ENCODE measurements at regions not wholly inside any gene's neighbourhood (a gene's known extent, or its start where the extent isn't known, plus 50 kb on each side); places are given as distances from the start of the nearest gene placed in this dataset.

DNA sequence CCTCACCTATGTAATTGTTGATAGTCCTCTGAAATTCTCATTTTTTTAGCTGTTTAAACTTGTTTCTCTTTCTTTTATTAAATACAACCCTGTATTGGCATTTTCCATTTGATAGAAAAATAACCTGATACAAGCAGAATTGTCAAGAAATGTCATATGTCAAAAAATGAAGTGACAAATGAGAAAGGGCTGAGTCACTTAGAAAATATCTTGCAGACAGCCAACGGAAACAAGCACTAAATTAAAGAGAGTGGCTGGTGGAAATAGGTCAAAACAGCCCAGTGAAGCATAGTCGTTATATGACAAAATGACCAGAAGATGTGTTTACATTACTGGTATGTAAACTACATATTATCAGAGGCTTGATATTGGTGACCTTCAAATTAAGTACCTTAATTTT, 484.4 kb downstream of the PLA2G4A start:
- no peak for DNase-seq

DNA sequence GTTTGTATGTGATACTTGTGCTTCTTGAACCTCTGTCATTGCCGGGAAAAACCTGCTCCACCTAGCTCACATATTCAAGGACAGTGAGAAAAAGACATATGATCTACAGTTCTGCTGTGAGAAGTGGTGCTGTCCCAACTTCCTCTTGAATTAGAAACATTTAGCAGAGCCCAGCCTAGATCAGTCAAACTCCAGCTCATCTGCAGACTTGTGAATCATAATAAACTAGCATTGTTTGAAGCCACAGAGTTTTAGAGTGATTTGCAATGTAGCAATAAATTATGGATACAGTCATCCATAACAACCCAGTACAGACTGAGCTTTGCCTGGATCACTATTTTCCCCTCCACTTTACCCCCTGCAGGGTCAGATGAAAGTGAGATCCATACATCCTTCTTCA, 497.8 kb downstream of the PLA2G4A start:
- no peak for DNase-seq

DNA sequence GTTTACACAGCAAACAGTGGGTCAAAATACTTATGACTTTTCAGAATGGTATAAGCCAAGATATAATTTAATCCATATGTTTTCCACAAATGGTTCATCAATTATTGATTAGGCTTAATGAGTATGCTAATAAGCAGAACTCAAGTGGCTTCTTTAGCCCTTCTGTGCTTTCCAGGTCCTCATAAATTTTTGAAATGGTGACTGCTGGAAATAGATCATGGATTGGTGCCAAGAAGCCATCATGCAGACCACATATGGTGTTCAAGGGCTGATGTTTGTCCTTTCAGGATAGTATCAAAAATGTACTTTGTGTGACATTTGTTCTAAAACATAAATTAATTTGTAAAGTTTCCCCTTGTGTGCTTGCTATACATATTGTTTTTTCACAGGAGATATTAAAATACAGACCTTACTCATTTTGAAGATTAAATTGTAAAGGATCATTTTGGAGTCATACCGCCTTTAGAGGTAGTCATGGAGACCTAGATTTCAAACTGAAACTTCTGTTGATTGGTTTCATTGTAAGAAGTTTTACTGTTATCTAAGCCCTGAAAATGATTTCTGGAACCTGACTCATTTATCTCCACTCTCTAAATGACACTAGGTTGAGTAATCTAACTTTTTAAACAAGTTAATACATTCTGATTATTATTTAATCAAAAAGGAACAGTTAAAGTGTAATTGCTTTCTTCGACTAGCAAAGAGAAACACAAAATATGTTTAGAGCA, 507.9 kb downstream of the PLA2G4A start:
- DNase-seq = no peak

DNA sequence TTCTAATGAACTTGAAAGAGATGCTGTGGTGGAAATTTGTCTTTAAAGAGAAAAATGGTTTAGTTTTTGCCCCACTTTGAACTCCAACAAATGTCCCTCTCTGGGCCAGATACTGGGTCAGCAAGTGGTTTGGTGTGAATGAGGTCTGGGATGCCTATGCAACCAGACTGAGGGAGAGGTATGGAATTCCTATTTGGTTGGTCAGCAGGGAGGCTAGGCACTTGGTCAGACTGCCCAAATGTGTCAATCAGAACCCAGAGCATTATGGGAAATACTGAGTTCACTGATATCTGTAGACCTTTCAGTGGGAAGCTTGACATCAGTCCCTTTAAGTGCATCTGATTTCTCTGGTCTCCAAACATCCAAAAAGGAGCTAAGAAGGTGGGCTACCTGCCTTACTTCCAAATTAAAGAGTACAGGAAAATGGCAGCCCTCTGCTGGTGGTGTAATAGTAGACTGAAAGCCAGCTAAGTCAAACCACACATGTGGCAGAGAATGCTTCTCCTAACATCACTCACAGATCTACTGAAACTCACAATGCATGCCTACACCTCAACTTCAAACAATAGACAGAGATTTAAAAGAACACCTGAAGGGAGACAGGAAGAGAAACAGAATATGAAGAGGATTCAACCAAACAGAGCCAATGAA, 510.1 kb downstream of the PLA2G4A start:
- no peak for DNase-seq

DNA sequence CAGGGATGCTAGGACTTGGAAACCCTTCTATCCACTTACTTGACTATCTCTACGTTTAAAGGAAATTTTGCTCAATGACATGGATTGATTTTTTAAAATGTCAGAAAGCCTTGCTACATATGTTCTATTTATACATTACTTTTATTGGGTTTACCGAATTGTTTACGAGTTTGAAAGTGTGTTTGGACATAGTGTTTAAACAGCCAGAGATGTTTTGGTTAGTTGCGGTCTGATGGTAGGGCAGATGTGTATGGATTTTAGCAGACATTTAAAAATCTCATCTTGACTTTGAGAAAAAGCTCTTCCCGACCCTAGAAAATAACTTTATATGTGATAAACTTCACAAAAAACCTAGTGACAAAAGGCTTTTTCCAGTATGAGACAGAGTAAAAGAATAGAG, 513.7 kb downstream of the PLA2G4A start:
- no peak for DNase-seq

DNA sequence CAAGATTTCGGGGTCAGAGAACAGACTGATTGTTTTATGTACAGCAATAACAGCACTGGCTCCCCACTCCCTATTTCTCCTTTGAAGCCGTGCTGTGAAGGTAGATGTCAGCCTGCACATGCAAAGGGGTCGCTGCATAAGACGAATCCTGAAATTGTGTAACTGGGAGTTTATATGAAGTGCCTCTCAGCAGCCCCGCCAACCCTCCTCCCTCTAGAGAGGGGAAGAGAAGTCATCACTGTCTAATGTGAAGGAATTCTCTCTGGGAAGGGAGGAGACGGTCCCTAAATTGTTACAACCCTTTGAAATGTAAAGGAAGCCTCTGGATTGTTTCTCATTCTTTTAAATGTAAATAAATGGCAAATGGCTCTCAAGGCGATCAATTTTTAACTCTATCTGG, 545.3 kb downstream of the PLA2G4A start:
- DNase-seq = no peak

DNA sequence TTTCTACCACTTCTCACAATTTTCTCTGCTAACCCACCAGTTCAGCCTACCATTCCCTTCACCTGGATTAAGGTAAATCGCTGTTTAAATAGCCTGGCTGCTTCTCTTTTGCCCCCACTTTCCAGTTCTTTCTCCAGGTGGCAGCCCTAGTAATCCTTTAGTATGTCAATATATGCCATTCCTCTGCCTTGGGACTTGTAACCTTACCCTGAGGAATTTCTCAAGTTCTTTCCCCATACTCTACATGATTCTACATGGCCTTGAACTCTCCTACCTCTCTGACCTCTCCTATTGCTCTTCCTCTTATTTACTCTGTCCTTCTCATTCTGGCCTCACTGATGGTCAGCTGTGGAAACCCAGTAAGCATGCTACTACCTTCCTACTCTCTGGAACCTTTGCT, 546.0 kb downstream of the PLA2G4A start:
- DNase-seq = no peak

DNA sequence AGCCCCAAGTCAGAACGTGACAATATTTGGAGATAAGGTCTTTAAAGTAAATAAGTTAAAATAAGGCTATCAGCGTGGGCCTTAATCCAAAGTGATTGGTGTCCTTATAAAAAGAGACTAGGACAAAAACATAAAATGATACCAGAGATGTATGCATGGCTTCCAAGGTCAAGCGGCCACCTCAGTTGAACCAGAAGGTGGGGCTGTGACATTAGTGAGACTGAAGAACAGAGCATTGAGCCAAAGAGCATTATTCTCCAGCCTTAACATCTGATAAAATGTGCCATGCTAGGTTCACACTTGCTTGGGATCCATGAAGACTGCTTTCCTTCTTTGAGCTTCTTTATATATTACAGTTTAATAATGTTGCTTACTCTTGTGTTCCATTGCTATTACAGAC, 554.6 kb downstream of the PLA2G4A start:
- peak in 1 of 2 experiments; percentile 1 for DNase-seq

DNA sequence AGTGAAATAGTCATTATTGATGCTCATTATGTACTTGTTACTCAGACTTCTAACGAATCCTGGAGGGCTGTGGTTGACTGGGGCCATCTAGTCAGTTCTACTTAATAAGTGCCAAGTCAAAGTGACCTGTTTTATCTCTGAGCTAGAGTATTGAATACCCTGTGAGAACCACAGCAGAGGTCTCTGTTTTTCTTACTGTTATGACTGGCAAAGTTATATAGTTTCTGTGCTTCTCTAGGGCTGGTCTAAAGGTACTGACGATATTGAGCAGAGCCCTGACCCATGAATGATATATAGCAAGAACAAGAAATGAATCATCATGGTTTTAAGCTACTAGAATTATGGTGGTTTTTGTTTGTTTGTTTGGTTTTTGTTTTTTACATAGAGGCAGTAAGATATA, 555.8 kb downstream of the PLA2G4A start:
- no peak for DNase-seq

DNA sequence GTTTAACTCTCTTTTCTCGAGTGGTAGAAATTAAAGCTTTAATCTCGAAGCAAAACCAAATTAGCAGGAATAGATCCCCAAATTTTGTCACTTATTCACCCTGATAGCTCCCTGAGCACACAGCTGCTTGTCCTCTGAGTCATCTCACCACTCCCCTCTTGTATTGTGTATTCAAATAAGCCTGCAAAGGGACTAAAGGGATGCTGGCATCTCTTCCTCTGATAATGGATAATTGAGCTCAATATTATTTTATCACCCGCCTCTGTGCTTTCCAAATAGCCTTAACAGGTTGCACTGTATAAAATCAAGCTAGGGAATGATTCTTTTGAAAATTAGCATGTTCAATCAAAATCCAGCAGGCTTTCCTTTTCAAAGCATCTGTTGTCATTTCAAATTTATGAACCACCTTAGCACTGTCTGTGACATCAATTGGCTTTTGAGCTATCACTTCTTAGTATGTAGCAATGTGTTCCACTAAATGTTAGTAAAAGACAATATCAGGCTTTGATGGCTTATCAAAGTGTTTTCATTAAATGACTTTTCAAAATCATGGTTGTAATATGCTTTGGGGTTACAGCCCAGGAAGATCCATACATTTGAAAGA, 561.6 kb downstream of the PLA2G4A start:
- DNase-seq = no peak

DNA sequence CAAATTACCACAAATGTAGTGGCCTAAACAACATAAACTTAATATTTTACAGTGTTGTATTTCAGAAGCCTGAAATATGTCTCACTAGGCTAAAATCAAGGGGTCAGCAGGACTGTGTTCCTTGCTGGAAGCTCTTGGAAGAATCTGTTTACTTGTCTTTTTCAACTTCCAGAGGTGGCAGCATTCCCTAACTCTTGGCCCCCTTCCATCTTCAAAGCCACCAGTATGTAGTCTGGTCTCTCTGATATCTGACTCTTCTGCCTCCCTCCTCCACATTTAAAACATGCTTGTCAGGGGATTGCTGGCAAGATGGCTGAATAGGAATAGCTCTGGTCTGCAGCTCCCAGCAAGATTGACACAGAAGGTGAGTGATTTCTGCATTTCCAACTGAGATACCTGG, 567.5 kb downstream of the PLA2G4A start:
- no peak for DNase-seq

DNA sequence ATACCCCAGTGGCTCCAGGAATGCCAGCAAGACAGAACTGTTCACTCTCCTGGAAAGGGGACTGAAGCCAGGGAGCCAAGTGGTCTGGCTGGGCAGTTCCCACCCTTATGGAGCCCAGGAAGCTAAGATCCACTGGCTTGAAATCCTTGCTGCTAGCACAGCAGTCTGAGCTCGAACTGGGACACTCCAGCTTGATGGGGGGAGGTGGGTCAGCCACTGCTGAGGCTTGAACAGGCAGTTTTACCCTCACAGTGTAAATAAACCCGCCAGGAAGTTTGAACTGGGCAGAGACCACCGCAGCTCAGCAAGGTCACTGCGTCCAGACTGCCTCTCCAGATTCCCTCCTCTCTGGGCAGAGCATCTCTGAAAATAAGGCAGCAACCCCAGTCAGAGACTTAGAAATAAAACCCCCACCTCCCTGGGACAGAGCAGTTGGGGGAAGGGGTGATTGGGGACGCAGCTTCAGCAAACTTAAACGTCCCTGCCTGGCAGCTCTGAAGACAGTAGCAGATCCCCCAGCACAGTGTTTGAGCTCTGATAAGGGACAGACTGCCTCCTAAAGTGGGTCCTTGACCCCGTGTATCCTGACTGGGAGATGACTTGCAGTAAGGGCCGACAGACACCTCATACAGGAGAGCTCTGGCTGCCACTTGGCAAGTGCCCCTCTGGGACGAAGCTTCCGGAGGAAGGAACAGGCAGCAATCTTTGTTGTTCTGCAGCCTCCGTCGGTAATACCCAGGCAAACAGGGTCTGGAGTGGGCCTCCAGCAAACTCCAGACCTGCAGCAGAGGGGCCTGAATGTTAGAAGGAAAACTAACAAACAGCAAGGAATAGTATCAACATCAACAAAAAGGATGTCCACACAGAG, 568.4 kb downstream of the PLA2G4A start:
- DNase-seq = no peak

DNA sequence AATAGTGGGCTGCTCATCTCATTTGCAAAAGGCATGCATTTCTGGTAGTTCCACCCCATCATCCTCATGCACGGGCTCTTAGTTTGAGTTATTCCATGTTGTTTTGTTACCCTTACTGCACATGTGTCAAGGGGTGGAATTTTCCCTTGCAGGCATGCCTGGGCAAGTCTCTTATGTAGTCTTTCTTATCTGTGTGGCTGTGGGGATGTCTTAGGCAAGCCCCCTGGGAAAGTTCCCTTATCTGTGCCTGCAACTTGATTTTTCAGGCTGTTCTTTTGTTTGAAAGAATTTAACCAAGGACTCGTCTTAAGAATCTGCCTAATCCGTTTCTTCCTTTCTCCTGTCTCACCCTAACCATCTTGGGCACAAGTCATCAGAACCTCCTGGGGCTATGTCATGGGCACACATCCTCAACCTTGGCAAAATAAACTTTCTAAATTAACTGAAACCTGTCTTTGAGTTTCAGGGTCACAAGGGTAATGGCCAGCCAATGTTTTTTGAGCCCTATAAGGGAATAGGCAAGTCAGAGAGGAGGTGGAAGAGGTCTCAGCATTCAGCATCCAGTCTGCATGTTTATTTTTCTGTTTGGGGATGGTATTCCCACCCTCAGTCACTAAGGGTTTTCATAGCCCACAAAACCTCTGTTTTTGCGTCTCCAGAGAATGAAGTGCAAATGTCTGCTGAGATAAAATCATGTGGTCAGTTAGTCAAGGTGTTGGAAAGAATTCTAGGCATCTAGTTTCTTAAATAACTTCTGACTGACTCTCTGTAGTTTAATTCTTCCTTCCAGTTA, 579.7 kb downstream of the PLA2G4A start:
- DNase-seq = no peak

DNA sequence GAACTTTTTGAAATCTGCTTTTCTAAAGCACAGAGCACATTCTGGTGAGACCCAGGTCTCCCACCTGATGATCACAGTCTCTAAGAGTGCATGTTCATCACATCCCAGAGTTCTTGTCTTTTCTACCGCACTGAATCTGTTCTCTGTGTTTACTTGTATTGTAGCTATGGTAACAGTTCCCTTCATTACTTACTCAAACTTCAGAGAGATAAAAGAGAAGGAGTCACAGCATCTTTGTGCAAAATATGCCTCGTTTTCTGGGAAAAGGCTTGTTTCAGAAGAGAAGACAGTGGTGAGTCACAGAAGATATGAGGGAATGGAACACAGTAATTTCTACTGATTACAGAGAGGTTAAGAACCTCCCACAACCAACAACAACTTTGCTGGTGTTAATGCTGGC, 580.6 kb downstream of the PLA2G4A start:
- DNase-seq = no peak

DNA sequence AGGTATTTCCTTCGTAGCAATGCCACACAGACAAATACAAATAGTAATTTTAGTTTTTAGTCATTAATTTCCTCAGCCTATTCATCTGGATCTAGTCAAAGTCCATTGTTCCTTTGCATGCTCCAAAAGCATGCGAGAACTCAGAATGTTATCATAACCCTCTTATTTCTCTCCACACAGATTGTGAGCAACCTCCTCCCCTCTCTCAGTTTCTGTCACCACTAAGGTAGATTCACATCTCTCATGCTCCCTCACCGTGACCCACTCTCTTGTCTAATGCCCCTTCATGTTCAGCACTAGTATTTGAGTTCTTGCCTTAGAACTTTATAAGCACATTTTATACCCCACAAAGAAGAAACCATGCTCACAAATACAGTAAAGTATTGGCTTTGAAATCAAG, 582.4 kb downstream of the PLA2G4A start:
- DNase-seq = no peak

DNA sequence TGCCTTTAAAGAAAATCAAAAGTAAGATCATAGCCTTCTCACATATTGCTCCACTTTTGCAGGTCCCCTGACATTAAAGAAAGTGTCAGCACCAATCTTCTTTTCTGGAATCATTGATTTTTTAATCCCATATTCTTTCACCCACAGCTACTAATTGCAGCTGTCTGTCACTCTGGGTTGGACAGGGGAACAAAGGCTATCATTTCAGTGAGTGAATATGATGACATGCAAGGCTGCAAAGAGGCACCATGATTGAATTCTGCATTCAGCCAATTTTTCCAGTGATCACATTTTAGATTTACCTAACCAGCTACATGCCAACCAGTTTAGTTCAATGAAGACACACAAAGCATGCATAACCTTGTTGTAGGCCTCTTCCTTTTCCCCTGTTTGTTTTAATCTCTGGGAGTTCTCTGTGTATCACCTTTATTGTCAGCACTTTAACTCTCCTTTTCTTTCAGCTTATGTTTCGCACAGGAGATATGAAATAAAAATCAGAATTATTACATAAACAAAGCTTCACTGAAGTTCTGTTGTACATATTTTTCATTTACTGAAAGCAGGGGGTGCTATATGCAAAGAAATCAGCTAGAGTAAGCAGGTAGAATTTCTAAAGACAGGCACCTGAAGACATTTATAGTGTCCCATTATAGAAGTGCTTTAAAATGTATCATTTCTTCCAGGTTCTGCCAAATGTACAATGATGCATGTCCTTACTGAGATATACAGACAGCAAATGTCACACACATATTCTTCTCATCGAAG, 584.8 kb downstream of the PLA2G4A start:
- no peak for DNase-seq

DNA sequence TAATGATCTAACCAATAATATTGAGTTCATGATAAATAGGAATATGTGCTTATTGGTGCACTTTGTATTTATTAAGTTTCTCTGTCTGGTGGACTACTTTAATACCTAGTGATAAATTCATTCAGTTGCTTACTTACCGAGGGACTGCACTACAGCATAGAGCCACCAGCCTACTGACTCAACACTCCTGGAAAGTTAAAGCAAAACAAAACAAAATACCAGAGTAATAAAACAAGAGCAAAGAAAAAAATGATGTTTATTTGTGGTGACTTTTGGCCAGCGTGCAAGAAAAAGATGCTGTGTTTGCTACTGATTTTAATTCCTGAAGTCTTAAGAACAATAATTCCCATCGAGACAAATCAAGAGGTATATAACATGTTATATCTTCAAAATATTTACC, 586.3 kb downstream of the PLA2G4A start:
- DNase-seq = no peak

DNA sequence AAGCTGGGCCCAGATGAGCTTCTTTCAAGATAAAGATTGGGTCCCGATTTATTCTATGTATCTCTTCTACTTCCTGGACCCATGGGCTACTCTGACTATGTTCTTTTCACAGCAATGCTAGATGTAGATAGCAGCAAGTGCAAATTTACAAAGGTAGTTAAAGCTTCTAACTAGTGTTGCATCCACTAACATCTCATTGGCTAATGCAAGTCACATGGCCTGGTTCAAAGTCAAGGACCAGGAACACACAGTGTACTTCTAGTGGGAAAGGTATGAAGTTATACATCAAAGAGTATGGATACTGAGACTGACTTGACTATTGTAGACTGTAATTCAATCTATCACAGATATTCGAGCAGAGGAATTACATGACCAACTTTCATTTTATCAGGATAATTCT, 588.8 kb downstream of the PLA2G4A start:
- no peak for DNase-seq

DNA sequence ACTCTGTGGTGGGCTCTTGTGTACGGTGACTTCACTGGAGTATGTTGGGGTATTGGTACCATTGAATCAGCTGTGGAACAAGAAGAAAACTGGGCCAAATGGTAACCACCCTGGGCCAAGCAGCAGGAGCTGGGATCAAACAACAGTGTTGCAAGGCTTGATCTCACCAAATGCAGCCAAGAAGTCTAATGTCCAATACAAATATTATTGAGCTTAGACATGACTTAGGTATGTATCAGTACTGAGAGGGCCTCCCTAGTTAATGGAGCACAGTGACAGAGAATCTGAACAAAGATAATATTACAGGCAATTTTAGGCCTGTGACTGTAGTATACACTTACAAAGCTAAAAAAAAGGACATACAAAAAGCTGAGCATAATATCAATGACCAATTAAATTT, 604.8 kb downstream of the PLA2G4A start:
- DNase-seq = no peak

DNA sequence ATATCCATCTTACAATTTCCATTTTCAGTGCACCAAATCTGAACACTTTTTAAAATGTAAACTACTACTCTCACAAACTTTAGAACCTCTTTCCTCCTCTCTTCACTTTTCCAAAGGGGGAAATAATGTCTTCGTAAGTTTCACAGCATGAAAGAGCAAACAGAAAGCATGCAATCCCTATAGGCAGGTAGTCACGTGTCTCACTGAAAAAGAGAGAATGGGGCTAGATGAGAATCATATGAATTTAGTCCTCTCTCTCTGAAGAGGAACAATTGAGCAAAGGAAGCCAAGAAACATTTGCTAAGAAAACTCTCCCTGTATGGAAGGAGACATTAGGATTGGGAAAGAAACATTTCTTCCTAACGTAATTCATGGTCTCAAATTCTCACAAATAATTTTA, 613.9 kb downstream of the PLA2G4A start:
- no peak for DNase-seq

DNA sequence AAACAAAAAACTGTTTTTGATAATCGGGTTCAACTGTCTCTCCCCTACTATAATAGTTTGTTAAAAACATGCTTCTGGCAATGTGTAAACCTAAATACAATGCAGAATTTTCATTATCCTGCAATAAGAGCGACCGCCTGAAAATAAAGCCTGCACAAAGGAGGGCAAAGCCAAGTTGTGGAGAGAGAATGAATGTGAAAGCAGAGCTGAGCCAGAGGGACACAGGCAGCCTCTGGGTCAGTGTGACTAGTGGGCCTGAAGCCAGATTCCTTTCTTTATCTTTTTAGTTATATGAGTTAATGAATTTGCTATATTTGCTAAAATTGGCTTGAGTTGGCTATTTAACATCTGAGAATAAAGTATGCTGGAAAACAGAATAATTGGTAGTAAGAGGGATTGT, 615.2 kb downstream of the PLA2G4A start:
- no peak for DNase-seq

DNA sequence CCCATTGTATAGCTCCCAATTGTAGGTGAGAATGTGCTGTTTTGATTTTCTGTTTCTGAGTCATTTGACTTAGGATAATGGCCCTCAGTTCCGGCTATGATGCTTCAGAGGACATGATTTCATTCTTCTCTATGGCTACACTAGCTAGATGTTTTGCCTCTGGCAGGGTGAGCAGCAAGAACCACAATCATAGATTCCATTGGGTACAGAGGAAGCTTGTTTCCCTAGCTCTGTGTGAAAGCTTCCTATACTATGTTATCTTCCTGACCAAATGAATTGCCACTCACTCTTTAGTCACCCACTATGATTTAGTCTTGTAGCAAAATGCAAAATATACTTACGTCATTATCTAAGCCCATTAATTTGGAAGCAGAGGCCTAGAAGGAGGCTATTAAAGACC, 616.3 kb downstream of the PLA2G4A start:
- no peak for DNase-seq

All from AML-193 (cell line).